ENCODE measurements at regions not wholly inside any gene's neighbourhood (a gene's known extent, or its start where the extent isn't known, plus 50 kb on each side); places are given as distances from the start of the nearest gene placed in this dataset.

GRCh38 chr7:101714097-101714496, 85.0 kb upstream of the MYL10 start:
- TF ChIP-seq CTCF (conservative IDR thresholded peaks at IDR 0.05) (no peak), EZH2 (IDR thresholded peaks at IDR 0.05; ENCODE audit: low read depth) (no peak)
